ENCODE measurements at regions not wholly inside any gene's neighbourhood (a gene's known extent, or its start where the extent isn't known, plus 50 kb on each side); places are given as distances from the start of the nearest gene placed in this dataset.

GRCh38 chr2:149989447-149990063, 402.0 kb upstream of the MMADHC start:
- no peak for TF ChIP-seq EZH2phosphoT487 (IDR thresholded peaks at IDR 0.05; ENCODE audit: borderline replicate concordance)
- TF ChIP-seq CTCF (conservative IDR thresholded peaks at IDR 0.05; ENCODE audit: low read length): no peak

All from Loucy (cell line).